ENCODE measurements at regions not wholly inside any gene's neighbourhood (a gene's known extent, or its start where the extent isn't known, plus 50 kb on each side); places are given as distances from the start of the nearest gene placed in this dataset.

DNA sequence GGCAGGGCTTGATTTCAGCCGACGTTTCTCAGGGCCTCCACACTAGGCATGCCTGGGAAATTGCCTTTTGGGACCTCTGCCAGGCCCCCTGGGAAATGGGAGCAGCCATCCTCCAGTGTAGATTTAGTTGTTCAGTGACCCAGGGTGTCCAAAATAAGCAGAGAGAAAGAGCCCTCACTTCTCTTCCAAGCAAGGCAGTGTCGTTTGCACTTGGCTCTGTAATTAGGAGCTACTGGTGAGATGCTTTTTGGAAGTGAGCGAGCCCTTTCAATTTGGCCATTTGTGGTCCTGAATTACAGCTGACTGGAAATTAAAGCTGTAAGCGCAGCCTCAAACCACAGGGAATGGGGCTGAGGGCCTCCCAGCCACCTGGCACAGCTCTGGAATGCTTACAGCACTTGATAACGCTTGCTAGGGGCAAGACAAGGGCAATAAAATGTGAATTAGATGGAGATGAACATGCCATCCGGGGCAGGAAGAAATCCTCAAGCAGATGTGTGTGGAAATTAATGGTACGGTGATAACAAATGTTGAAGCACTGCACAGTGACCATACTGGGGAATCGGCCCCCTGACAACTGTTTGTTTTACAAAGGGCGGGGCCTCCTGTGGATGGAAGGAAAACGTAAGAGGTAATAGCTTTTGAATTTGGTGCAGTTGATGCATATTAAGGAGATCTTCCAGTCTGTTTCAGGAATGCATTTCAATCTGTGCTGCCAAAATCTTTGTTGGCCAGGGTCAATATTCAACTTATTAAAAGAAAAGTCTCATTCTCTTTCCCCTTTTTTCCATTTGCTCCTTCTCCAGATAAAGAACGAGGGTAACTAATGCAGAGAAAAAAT, 173.1 kb downstream of the UXS1 start:
- ATAC-seq (ENCODE audit: low read depth): no peak
- no peaks in the 10 kb centered on the region for H3K9me3 Mint-ChIP-seq (ENCODE audit: insufficient read depth)
- DNase-seq: no peak
- POLR2A ChIA-PET: no interaction called here
- Histone ChIP-seq H2AFZ (ENCODE audit: insufficient read depth, low read depth, low read length, poor library complexity, severe bottlenecking) (no peak overlapping the region), H3K27ac (ENCODE audit: low read length in 2 of 2) (no peak overlapping the region), H4K20me1 (ENCODE audit: control insufficient read depth, insufficient read depth, low read length, poor library complexity, severe bottlenecking) (no peaks in the 10 kb centered on the region), H3K9ac (ENCODE audit: low read length) (no peak overlapping the region), H3K79me2 (ENCODE audit: control insufficient read depth, insufficient read depth, low read length) (no peaks in the 10 kb centered on the region), H3K4me2 (replicated peaks; ENCODE audit: low read depth, low read length, poor library complexity, severe bottlenecking) (no peak overlapping the region), H3K36me3 (replicated peaks in 1 of 2; ENCODE audit: control extremely low read depth in 1 of 2, control insufficient read depth in 1 of 2, extremely low read depth in 1 of 2, insufficient read depth in 2 of 2, low read length in 1 of 2) (no peaks in the 10 kb centered on the region), H3K27me3 (replicated peaks in 1 of 4; ENCODE audit: control extremely low read depth in 1 of 4, control insufficient read depth in 3 of 4, insufficient read depth in 4 of 4, low read length in 3 of 4) (peaks cover 0 to 2% (median 0%) of the 10 kb centered on the region in 4 experiments), H3K9me3 (ENCODE audit: control extremely low read depth in 1 of 3, control insufficient read depth in 2 of 3, insufficient read depth in 1 of 3, low read length in 2 of 3) (peaks cover 0 to 3% (median 0%) of the 10 kb centered on the region in 3 donors), H3K4me3 (ENCODE audit: control extremely low read depth in 1 of 5, extremely low read depth in 1 of 5, insufficient read depth in 1 of 5, low read depth in 2 of 5, low read length in 4 of 5) (no peak overlapping the region), H3K4me1 (ENCODE audit: control insufficient read depth in 2 of 2, insufficient read depth in 2 of 2, low read length in 2 of 2) (no peaks in the 10 kb centered on the region)
- TF ChIP-seq, protein P1, sequence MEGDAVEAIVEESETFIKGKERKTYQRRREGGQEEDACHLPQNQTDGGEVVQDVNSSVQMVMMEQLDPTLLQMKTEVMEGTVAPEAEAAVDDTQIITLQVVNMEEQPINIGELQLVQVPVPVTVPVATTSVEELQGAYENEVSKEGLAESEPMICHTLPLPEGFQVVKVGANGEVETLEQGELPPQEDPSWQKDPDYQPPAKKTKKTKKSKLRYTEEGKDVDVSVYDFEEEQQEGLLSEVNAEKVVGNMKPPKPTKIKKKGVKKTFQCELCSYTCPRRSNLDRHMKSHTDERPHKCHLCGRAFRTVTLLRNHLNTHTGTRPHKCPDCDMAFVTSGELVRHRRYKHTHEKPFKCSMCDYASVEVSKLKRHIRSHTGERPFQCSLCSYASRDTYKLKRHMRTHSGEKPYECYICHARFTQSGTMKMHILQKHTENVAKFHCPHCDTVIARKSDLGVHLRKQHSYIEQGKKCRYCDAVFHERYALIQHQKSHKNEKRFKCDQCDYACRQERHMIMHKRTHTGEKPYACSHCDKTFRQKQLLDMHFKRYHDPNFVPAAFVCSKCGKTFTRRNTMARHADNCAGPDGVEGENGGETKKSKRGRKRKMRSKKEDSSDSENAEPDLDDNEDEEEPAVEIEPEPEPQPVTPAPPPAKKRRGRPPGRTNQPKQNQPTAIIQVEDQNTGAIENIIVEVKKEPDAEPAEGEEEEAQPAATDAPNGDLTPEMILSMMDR (IDR thresholded peaks at IDR 0.05): no peak
- TF ChIP-seq EZH2 (IDR thresholded peaks at IDR 0.05; ENCODE audit: borderline replicate concordance, insufficient read depth, low read depth, low read length, poor library complexity, severe bottlenecking): no peak
- H3K4me1 Mint-ChIP-seq: no peaks in the 10 kb centered on the region
- WGBS (ENCODE audit: insufficient coverage): 93% methylated on average over 12 of the region's 12 CpGs
- no peak overlapping the region for H3K27ac Mint-ChIP-seq
- H3K4me3 Mint-ChIP-seq: no peak overlapping the region
- CTCF ChIA-PET: no interaction called here
- intact Hi-C loops (cut with micrococcal nuclease): no loop called here
- peaks cover 10% of the 10 kb centered on the region for H3K27me3 Mint-ChIP-seq

DNA sequence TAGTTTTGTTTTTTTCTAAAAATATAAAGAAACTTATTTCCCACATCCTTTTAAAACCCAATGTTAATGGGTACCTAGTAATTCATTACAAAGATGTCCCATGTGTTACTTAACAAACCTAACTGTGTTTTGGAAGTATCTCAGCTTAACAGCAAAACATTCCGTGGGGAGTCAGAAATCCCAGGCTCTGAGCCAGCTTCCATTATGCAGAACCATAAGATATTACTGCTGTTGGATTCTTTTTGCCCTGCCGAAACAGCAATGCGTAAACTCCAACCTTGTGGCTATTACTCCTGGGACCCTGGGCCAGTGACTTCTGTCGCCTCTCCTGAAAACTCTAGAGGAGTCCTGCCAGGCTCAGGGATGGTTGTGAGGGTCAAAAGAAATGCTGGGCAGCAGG, 174.1 kb downstream of the UXS1 start:
- ATAC-seq (ENCODE audit: low read depth) (no peak), DNase-seq (no peak)
- Histone ChIP-seq H3K4me1 (ENCODE audit: control insufficient read depth in 2 of 2, insufficient read depth in 2 of 2, low read length in 2 of 2) (no peaks in the 10 kb centered on the region), H3K4me3 (ENCODE audit: control extremely low read depth in 1 of 5, extremely low read depth in 1 of 5, insufficient read depth in 1 of 5, low read depth in 2 of 5, low read length in 4 of 5) (no peak overlapping the region), H3K36me3 (replicated peaks in 1 of 2; ENCODE audit: control extremely low read depth in 1 of 2, control insufficient read depth in 1 of 2, extremely low read depth in 1 of 2, insufficient read depth in 2 of 2, low read length in 1 of 2) (no peaks in the 10 kb centered on the region), H3K27me3 (replicated peaks in 1 of 4; ENCODE audit: control extremely low read depth in 1 of 4, control insufficient read depth in 3 of 4, insufficient read depth in 4 of 4, low read length in 3 of 4) (peaks cover 0 to 2% (median 0%) of the 10 kb centered on the region in 4 experiments), H3K79me2 (ENCODE audit: control insufficient read depth, insufficient read depth, low read length) (no peaks in the 10 kb centered on the region), H3K9ac (ENCODE audit: low read length) (no peak overlapping the region), H2AFZ (ENCODE audit: insufficient read depth, low read depth, low read length, poor library complexity, severe bottlenecking) (no peak overlapping the region), H3K4me2 (replicated peaks; ENCODE audit: low read depth, low read length, poor library complexity, severe bottlenecking) (no peak overlapping the region), H3K27ac (ENCODE audit: low read length in 2 of 2) (no peak overlapping the region), H4K20me1 (ENCODE audit: control insufficient read depth, insufficient read depth, low read length, poor library complexity, severe bottlenecking) (no peaks in the 10 kb centered on the region), H3K9me3 (ENCODE audit: control extremely low read depth in 1 of 3, control insufficient read depth in 2 of 3, insufficient read depth in 1 of 3, low read length in 2 of 3) (peaks cover 0 to 3% (median 0%) of the 10 kb centered on the region in 3 donors)
- H3K4me1 Mint-ChIP-seq: no peaks in the 10 kb centered on the region
- intact Hi-C loops (cut with micrococcal nuclease): no loop called here
- CTCF ChIA-PET: no interaction called here
- no peak overlapping the region for H3K27ac Mint-ChIP-seq
- H3K4me3 Mint-ChIP-seq: no peak overlapping the region
- TF ChIP-seq, protein P1 (IDR thresholded peaks at IDR 0.05): no peak
- no peak for TF ChIP-seq EZH2 (IDR thresholded peaks at IDR 0.05; ENCODE audit: borderline replicate concordance, insufficient read depth, low read depth, low read length, poor library complexity, severe bottlenecking)
- 100% methylated on average over 4 of the region's 4 CpGs for WGBS (ENCODE audit: insufficient coverage)
- H3K27me3 Mint-ChIP-seq: peaks cover 10% of the 10 kb centered on the region
- POLR2A ChIA-PET: no interaction called here
- no peaks in the 10 kb centered on the region for H3K9me3 Mint-ChIP-seq (ENCODE audit: insufficient read depth)
